DND-41 (cell line): ENCODE measurements at regions not wholly inside any gene's neighbourhood (a gene's known extent, or its start where the extent isn't known, plus 50 kb on each side); places are given as distances from the start of the nearest gene placed in this dataset.

Source experiments
- ATAC-seq: fragments of 200-7000 bp; cut with Tn5 transposase; 3 replicates; pipeline ENCODE4 v1.9.1; 2021; ENCODE audit warnings: low read depth; ENCODE audit not compliant: insufficient read depth
- DNase-seq: peaks from one replicate; pipeline ENCODE4 v3.0.0-alpha.2; 2020
- H2AFZ ChIP-seq: 2 replicates; pipeline ENCODE4 v1.6.0; 2012; ENCODE audit warnings: low read depth, low read length
- H3K27ac ChIP-seq: 2 replicates; pipeline ENCODE4 v1.5.1; 2012; ENCODE audit warnings: low read length, inconsistent platforms
- H3K27me3 ChIP-seq: fragments of 200-600 bp; sonication (generic); 2 replicates; pipeline ENCODE4 v1.6.0; 2012; ENCODE audit warnings: low read length, mild to moderate bottlenecking, inconsistent platforms; ENCODE audit not compliant: insufficient read depth, poor library complexity
- H3K36me3 ChIP-seq: 2 replicates; pipeline ENCODE4 v1.5.1; 2012; ENCODE audit warnings: low read length, inconsistent platforms; ENCODE audit not compliant: insufficient read depth
- H3K4me1 ChIP-seq: 2 replicates; pipeline ENCODE4 v1.5.1; 2012; ENCODE audit warnings: mild to moderate bottlenecking, low read length; ENCODE audit not compliant: insufficient read depth
- H3K4me2 ChIP-seq: 2 replicates; pipeline ENCODE4 v1.6.0; 2012; ENCODE audit warnings: mild to moderate bottlenecking, moderate library complexity, low read length, inconsistent platforms; ENCODE audit not compliant: insufficient read depth
- H3K4me3 ChIP-seq, 2 experiments: fragments of 200-600 bp in 1 of 2; shearing (Covaris generic) in 1 of 2; 2 replicates each; pipeline ENCODE4 v1.5.1; 2012 to 2016; ENCODE audit warnings: inconsistent platforms in 2 of 2, low read length in 2 of 2, mild to moderate bottlenecking in 2 of 2, low read depth in 1 of 2, moderate library complexity in 1 of 2
- H3K79me2 ChIP-seq: 2 replicates; pipeline ENCODE4 v1.6.0; 2012; ENCODE audit warnings: low read length, inconsistent platforms; ENCODE audit not compliant: insufficient read depth
- H3K9ac ChIP-seq: 2 replicates; pipeline ENCODE4 v1.6.0; 2012; ENCODE audit warnings: low read depth, mild to moderate bottlenecking, inconsistent platforms, low read length, moderate library complexity
- H3K9me3 ChIP-seq: 2 replicates; pipeline ENCODE4 v1.5.1; 2012; ENCODE audit warnings: low read length, moderate library complexity, mild to moderate bottlenecking, inconsistent platforms; ENCODE audit not compliant: insufficient read depth, severe bottlenecking
- H4K20me1 ChIP-seq: 2 replicates; pipeline ENCODE4 v1.6.0; 2012; ENCODE audit warnings: low read length; ENCODE audit not compliant: insufficient read depth
- EZH2 ChIP-seq: IDR thresholded peaks from 3 replicates; pipeline ENCODE4 v1.6.1; 2012; ENCODE audit warnings: borderline replicate concordance, low read depth, mild to moderate bottlenecking, moderate library complexity, low read length, inconsistent platforms; ENCODE audit not compliant: severe bottlenecking
- TF ChIP-seq, protein P1 (sequence below): IDR thresholded peaks from 2 replicates; pipeline ENCODE4 v1.5.1; 2012; ENCODE audit warnings: borderline replicate concordance, low read length, moderate library complexity, mild to moderate bottlenecking; ENCODE audit not compliant: poor library complexity, severe bottlenecking; ENCODE audit errors: extremely low read depth

DNA sequence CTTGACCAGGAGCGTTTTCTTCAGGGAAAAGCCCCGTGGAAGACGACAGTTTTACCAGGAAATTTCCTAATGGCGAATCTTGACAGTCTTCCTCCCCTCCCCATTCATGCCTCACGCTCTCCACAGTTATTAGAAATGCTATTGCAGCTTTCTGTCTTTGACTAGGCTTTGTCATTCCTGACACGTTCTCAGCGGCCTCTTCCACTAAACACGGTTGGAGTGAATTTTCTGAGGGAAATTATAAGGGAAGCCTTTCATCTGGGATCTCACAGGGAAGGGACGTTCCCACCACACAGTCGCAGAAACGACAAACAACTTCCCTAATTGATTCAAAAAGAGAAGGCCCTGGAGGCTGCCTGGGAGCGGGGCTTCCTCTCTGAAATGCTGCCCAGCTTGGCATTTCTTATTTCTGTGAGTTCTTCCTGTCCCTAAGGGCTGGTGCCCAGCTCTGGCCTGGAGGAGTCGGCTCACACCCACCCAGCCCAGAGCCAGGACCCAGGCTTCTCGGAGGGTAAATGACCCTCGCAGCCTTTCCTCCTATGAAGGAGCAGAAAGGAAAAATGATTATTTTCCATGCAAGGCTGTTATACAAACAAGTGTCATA lies 57.1 kb upstream of the PPP1R26 start:
- no peak overlapping the region for H3K27ac ChIP-seq
- H3K79me2 ChIP-seq: no peaks in the 10 kb centered on the region
- H3K9me3 ChIP-seq: no peaks in the 10 kb centered on the region
- H3K4me1 ChIP-seq: no peaks in the 10 kb centered on the region
- H3K36me3 ChIP-seq: no peaks in the 10 kb centered on the region
- H3K9ac ChIP-seq: no peak overlapping the region
- no peak overlapping the region for H3K4me2 ChIP-seq
- no peak overlapping the region for H3K4me3 ChIP-seq
- no peaks in the 10 kb centered on the region for H3K27me3 ChIP-seq
- no peak for TF ChIP-seq EZH2
- TF ChIP-seq, protein P1, sequence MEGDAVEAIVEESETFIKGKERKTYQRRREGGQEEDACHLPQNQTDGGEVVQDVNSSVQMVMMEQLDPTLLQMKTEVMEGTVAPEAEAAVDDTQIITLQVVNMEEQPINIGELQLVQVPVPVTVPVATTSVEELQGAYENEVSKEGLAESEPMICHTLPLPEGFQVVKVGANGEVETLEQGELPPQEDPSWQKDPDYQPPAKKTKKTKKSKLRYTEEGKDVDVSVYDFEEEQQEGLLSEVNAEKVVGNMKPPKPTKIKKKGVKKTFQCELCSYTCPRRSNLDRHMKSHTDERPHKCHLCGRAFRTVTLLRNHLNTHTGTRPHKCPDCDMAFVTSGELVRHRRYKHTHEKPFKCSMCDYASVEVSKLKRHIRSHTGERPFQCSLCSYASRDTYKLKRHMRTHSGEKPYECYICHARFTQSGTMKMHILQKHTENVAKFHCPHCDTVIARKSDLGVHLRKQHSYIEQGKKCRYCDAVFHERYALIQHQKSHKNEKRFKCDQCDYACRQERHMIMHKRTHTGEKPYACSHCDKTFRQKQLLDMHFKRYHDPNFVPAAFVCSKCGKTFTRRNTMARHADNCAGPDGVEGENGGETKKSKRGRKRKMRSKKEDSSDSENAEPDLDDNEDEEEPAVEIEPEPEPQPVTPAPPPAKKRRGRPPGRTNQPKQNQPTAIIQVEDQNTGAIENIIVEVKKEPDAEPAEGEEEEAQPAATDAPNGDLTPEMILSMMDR: no peak
- ATAC-seq: no peak
- no peak overlapping the region for H2AFZ ChIP-seq
- DNase-seq: no peak
- no peaks in the 10 kb centered on the region for H4K20me1 ChIP-seq

DNA sequence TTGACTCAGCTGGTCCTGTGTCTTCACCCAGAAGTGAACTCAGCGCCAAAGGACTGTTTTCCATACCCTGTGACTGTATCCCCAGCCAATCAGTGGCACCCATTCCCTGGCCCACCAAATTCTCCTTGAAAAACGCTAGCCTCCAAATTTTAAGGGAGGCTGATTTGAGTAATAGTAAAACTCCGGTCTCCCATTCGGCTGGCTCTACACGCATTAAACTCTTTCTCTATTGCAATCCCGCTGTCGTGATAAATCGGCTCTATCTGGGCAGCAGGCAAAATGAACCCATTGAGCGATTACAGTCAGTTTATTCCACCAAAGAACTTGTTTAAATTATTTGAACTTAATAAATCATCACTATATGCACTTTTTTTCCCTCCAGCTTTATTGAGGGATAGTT lies 55.9 kb upstream of the PPP1R26 start:
- TF ChIP-seq, protein P1: no peak
- TF ChIP-seq EZH2: no peak
- no peak for ATAC-seq
- no peaks in the 10 kb centered on the region for H3K27me3 ChIP-seq
- H3K9ac ChIP-seq: no peak overlapping the region
- no peaks in the 10 kb centered on the region for H3K79me2 ChIP-seq
- no peak overlapping the region for H3K4me3 ChIP-seq
- no peak overlapping the region for H3K4me2 ChIP-seq
- H4K20me1 ChIP-seq: no peaks in the 10 kb centered on the region
- no peaks in the 10 kb centered on the region for H3K4me1 ChIP-seq
- DNase-seq: no peak
- H2AFZ ChIP-seq: no peak overlapping the region
- H3K36me3 ChIP-seq: no peaks in the 10 kb centered on the region
- H3K27ac ChIP-seq: no peak overlapping the region
- no peaks in the 10 kb centered on the region for H3K9me3 ChIP-seq
